CMK (cell line): ENCODE measurements at regions not wholly inside any gene's neighbourhood (a gene's known extent, or its start where the extent isn't known, plus 50 kb on each side); places are given as distances from the start of the nearest gene placed in this dataset.

Experiments
- DNase-seq: peaks from one replicate; pipeline ENCODE4 v3.0.0-alpha.2; 2010; ENCODE audit warnings: low read depth

DNA sequence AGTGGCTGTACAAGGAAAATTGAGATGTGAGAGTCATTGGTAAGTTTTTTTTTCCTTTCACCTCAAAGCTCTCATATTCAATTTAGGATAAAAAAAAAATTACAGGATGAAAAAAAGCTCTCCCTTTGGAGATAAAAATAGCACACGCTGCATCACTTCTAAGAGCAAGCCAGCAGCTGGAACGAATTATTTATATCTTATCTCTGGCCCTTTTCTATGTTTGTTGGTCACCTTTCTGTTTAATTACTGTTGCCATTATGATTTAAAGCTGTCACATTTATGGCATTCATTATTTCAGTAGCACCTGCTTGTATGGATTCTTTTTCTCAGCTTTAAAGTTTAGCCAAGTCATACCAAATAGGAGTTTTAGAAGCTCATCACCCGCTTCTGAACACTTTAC, 171.6 kb upstream of the PDZRN3 start:
- DNase-seq = no peak

DNA sequence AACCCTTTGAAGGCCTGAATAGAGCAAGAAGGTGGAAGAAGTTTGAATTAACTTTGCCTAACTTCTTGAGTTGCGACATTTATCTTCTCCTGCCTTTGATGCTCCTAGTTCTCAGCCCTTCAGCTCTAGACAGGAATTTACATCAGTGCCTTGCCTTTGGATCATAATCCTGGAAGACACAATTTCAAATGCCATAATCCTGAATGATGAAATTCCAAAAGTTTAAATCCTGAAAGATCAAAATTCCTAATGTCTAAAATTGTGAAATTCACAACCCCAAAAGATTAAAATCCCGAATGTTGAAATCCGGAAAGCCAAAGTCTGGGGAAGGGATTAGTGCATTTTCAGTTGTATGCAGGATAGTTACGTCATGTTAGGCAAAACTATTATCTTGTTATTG, 166.6 kb upstream of the PDZRN3 start:
- no peak for DNase-seq

DNA sequence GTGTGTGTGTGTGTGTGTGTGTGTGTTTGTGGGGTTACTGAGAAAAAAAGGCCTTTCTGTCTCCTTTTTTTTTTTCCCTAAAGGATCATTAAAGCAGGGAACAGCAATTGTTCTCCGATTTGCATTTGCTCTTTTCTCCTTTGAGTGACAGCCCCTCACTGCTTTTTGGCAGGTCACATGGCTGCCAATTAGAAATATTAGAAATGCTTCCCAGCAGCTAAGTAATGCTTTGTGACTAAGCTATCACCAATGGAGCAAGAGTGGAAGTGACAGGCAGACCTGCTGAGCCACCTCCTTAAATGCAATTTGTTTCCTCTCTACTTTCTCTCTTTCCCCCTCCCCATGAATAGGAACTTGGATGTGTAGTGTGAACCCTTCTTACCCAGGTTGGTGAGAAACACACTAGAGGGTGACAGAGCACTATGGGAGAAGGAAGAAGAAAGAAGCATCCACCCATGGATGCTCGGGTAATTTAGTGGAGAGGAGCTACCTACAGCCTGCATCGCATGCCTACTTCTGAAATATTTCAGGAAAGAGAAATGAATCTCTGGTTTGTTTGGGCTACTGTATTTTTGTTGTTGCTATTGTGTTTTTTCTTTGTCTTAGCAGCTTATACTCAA, 165.2 kb upstream of the PDZRN3 start:
- DNase-seq = no peak

DNA sequence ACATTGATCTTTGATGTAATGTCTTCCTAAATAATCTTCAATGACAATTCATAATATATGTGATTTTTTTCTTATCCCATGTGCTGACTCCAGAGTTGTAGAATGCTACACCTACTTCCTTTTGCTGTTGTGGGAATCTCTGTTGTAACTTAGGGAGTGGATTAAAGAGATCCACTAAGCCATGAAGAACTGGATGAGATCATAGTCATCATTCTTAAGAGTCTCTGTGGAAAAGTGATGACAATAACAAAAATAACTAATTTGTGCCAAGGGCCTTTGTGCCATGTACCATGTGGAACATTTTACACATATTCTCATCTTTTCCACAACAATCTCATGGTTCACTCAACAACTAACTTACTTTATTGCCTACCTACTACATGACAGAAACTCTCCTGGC, 162.9 kb upstream of the PDZRN3 start:
- DNase-seq = no peak

DNA sequence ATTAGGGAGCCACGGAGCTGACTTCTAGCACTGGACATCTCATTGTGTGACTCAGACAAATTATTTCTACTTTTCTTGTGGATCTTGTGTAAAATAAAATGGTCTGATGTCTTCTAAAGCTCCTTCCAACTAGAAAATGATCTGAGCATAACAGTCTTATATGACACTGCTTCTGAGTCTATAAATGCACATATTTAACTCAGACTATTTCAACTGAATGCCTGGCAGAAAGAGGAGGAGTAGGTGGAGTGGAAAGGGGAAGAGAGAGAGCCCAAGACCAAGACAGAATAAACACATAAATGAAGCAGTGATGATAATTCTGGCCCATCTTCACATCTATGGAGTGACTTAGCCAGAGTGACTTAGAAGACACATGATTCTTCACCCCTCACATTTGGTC, 162.3 kb upstream of the PDZRN3 start:
- no peak for DNase-seq

DNA sequence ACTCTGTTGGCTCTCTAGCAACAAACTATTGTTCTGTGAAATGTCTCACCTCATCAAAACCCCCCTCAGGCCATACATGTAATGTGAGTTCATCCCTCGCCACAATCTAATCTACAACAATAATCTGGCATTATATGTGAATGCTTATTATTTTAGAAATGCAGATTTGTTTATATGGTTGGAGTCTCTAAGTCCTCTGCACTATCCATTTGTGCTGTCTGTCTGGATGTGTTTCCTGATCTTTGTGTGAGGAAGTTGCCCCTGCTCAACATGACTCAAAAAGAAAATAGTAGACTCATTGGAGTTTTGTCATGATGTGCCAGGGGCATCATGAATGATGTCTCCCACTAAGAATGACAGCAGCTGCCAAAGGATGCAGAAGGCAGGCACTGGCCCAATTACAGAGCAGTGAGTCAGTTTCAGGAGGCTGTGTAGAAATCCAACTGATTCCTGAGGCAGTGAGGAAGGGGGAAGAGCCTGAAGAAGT, 161.6 kb upstream of the PDZRN3 start:
- DNase-seq = no peak

DNA sequence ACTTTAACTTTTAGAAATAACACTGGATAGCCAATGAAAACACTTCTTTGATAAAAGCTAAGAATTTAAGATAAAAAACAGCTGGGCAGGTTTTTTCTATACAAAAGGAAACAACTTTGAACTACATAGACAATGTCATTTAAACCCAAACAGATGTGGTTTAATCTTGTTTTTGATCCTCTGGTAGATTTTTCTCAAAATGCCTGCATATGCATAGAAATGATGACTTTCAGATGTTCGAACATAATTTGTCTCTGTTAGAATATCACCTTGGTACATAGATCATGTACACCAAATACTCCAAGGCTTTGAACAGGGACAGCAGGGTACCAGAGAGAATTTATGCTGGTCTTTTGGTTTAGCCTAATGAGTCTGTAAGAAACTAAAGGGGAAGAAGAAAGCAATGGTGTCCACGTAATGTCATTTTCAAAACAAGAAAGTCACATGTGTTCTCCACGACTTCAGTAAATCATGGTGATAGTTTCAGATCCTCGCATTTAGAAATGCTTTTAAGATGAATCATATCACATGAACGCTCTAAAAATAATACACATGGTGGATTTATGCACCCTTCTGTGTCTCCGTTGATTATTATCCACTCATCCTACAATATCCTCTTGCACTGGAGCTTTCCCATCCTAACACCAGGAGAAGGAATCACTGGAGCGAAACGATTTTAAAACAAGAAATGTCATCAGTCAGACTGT, 160.1 kb upstream of the PDZRN3 start:
- DNase-seq = no peak

DNA sequence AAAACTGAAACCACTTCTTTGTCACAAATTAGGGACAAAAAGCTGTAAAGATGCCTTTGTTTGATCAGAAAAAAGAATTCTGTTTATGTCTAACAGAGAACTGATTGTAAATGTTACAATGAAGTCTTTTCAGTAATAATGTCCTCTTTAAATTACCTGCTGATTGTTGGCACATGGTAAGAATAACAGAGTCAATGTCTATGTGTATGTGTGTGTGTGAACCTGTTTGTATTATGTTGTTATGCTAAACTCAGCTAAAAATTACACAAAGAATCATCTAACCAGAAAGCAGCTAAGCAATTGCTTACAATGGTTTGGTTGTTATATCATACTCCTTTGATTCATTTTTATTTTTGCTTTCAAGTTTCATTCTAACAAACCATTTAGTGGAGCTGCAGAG, 159.1 kb upstream of the PDZRN3 start:
- DNase-seq = no peak

DNA sequence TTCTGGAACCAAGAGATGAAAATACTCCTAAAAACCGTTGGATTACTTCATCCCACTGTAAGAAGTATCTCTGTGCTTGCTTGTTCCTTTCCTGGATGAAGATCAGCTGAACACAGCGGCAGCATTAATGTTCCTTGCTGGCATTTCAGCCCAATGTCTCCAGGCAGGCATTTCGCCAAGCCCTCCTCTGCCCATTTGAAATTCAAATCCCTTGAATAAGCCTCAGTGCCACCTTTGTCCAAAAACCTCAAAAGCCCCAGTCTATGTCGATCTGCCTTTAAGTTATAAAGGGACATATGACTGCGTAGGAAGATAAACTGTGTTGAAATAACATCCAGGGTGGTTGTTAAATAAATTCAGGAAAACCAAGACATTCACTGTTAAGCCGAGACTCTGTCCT, 156.8 kb upstream of the PDZRN3 start:
- no peak for DNase-seq

DNA sequence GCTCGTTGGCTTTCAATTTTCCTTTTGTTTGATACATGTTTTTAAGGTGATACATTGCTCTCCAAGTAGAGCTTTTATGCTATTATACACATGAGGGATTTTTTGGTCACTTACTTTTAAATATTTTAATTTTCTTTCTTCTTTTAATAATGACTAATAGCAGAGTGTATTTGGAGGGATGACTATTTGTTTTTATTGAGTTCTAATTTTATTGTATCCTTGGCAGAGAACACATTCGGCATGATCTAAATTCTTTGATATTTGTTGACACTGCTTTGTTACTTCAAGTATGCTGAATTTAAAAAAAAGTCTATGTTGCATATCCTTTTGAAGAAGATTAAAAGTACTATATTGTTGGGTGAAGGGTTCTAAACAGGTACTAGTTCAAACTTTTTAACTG, 149.9 kb upstream of the PDZRN3 start:
- DNase-seq = no peak

DNA sequence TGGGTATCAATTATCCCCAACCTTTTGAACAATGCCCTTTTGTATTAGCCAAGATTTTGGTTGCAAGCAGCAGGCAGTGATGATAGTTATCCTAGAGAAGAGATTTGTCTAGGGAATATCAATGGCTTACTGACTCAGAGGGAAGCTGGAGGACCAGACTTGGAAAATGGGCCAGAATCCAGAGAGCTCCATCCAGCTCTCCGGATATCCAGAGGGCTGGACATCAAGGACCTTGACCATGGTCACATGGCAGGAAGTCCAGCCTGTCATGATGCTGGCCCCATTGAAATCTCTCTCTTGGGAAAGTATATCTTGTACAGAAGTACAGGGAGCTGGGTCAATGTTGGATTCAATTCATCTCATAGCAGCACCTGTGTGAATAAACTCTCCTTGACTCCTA, 148.5 kb upstream of the PDZRN3 start:
- no peak for DNase-seq

DNA sequence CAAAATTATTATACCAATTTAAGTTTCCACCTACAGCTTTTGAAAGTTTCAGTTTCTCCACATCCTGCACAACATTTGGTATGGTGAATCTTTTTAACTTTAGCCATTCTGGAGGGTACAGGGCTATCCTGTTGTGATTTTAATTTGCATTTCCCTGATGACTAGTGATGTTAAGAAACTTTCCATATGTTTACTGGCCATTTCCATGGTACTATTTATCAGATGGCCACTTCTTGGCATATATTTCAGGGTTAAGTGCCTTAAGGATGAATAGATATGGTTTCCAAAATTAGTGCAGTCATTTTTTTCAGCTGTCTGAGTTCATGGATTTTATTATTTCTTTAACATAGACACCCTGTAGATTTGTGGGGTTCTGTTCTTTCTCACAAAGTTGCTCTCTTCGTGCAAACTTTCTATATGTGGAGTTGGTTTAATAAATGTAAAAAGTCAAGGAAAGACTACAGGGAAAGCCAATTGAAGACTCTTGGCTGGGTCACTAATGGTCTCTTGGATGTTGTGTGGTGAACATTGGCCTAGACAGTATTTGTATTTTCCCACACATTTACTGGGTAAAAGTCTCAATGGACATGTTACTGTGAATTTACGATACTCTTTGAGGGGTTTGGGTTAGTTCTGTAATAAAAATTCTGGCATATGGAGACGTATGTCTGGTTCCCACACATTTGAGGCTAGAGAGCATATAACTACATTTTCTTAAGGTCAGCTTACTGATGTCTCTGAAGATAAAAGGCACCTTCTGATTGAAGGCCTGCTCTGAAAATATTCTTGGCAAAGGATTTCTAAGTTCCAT, 147.5 kb upstream of the PDZRN3 start:
- no peak for DNase-seq

DNA sequence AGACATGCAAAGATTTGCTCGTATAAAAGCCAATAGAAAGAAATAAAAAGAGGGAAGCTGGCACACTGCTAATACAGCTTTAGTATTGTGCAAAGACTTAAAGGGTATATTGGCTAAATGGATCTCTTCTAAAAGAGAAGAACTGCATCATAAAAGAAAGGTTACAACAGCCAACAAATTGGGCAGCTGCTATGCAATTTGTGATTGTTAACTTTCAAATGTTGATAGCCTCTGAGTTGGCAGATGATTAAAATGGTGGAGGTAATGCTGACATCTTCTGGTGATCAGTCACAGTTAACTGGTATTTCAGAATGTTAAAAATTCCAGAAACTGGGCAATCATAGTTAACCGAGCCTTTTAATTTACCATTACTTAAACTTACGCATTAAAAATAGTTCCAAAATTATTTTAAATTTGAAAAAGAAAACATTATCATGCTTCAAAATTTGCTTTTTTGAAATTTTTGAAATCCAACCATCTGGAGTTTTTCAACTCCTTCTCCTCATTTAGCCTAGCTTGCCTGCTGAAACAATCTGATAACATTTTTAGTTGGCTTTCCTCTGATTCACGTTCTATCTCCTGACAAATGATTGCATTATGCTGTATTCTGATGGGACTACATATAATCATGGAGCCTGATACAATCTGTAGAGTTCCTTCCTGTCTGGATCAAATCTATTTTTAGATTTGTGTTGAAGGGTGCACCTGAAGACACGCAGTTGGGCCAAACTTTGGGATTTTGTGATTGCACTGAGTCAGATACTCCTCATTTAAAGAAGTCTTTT, 144.0 kb upstream of the PDZRN3 start:
- DNase-seq = no peak

DNA sequence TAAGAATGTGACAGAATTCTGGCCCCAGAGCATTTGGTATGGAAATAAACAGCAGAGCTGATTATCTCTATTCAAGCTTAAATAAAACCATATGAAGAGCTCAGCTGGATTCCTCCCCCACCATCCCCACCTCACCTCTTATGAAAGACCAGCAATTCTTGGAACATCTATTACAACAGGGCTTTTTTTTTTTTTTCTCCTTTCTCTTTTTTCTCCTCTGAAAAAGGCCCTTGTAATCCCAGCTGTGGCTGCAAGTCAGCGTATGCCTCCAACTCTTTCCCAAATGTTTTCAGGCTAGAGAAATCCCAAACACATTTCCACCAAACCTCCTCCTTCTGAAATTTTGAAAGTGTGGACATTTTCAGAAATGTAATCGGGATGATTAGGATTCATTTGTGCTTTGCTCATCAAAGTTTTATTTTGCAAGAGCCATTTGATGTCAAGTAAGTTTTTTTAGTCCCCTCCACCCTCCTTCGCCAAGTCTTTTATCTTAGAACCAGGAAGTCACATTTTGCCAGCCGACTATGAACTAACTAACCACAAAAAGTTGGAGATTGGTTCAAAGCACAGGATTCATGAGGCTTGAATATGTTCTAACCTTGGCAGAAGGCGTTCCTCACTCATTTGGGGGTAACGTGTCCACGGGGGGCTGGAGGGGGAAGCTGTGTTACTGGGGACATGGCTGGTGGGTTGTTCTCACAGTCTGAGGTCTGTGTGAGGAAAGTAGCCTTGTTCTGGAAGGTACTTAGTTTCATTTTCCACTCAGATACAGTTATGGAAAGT, 142.0 kb upstream of the PDZRN3 start:
- no peak for DNase-seq

DNA sequence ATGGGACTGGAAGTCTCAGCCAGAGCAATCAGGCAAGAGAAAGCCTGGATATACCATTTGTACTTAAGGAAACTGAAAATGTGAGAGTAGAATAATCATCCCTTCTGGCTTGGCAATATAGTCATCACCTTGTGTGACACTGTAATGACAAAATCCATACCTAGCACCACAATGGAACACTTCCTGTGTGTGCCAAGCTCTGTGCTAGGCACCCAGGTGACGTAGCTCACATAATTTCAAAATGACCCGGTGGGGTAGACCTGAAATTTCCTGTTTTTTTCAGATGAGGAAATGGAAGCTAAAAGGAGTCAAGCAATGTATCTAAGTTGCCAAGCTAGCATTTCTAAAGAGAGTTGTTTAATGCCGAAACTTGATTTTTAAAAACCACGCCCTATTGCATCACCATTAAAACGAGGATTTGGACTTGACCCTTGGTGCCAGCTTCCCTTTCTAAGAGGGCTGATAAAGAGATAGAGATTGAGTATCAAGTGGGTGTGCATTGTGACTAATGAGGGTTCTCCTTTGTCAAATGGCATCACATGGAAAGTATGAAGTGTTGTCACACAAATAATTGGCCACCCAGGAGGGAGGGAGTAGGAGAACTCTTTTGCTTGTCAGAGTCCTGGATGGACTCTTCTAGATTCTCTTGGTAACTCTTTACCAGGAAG, 141.3 kb upstream of the PDZRN3 start:
- DNase-seq = no peak

DNA sequence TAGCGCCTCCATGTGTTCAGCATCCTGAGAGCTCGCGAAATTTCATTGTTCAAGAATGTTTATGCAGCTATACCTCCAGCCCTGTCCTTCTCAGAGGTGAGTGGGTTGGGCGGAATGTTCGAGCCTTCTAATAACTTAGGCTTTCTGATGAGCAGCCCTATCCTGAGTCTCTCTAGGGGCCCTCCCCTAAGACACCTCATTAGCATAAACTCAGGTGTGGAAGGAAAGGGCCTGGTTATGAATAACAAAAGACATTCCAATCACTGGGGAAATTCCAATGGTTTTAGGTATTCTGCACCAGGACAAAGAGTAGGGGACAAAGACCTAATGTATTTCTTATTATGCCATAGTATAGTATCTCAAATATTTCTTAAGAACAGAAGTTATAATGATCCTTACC, 138.1 kb upstream of the PDZRN3 start:
- no peak for DNase-seq

DNA sequence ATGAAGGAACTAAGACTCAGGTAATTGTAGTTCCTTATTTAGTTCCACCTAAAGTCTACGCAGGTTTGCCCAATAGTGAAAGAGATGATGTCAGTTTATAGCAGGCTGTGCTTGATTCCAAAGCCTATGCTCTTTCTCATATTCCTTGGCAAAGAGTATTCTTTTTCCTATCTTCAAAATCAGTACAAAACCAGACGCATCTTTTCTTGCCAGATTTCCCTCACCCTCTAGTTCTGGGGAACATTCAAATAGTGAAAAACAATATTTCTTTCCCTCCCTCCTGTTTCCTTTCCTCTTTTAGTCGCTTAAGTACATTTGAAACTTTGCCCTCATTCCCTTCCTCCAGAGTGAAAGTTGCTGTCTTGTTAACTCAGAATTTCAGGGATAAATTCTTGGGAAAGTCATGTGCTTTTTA, 134.6 kb upstream of the PDZRN3 start:
- DNase-seq = no peak

DNA sequence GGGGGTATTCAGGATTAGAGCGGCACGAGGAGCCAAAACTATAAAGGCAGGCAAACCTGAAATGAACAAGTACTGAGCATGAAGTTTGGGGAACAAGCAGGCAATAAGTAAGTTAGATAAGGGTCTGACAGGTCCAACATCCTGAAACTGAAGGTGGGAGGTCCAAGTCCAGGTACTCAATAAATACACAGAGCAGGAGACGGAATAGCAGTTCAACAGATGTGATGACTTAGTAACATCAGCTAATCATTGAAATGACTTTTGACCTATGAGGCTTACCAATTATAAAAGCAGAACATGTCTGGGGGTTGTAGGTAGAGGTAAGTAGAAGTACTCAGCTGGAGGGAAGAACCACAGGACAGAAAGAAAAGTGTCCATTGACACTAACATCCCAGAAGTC, 132.8 kb upstream of the PDZRN3 start:
- no peak for DNase-seq

DNA sequence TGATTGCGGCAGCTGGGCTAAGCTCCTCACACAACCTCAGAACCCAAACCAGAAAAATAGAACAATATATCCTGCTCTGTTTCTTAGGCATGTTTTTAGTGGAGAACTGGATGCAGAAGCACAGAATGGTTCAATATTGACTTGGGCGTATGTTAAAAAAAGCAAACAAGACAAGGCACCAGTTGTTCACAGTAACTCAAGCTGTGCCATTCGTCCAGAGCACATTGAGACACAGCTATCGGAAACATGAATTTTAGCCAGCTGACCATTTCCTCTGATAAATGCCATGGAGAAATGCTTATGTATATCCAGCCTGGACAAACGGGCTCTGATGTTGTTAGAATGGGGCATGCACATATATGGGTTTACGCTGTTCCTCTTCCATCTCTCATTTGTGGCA, 129.2 kb upstream of the PDZRN3 start:
- no peak for DNase-seq

DNA sequence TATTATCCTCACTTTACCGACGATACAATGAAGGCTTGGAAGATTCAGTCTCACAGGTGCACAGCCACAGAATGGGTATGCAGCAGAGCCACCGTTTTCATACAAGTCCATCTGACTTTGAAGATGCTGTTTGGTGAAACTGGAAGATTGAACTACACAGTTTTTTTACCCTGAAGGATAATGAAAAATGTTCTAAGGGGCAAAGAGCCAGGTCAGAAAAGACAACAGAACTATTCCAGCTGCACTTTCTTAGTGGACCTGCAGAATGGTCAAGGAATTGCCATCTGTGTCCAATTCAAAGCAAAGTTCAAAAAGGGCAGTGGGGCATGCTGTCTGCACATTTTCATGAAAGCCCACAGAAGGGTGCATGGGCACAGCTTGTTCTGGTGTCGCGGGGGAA, 127.6 kb upstream of the PDZRN3 start:
- no peak for DNase-seq

DNA sequence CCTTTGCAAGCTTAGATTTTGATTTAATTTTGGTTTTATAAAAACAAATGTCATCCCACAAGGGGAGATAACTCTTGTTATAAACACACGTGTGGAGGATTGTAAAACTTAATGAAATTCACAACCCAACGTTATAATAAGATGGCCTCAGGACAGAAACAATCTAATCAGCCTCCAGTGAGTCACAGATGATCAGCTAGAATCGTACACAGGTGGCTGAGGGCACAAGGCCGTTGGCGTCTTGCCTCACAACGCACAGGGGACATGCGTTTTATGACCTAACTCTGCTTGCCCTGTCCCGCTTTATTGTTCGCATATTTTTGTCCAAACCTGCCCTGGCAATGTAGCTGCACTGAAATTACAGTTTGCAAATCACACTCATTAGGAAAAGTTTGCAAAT, 121.9 kb upstream of the PDZRN3 start:
- no peak for DNase-seq
